BLaER1 treated with 17β-estradiol and CSF1 and Interleukin-3, amounts not matched to agents 10 nM and 100 nM (cell line): ENCODE measurements at regions not wholly inside any gene's neighbourhood (a gene's known extent, or its start where the extent isn't known, plus 50 kb on each side); places are given as distances from the start of the nearest gene placed in this dataset.

Experiments used
- H3K27ac ChIP-seq, 11 experiments: shearing (Covaris generic); formaldehyde crosslinking; 2 replicates each; pipeline ENCODE4 v1.8.1; 2022
- H3K27me3 ChIP-seq, 11 experiments: shearing (Covaris generic); formaldehyde crosslinking; 2 replicates each; pipeline ENCODE4 v1.8.1; 2022
- H3K36me3 ChIP-seq, 11 experiments: shearing (Covaris generic); formaldehyde crosslinking; 2 replicates each; pipeline ENCODE4 v1.8.1; 2022
- H3K4me1 ChIP-seq, 10 experiments: shearing (Covaris generic); formaldehyde crosslinking; 2 replicates each; pipeline ENCODE4 v1.8.1; 2022
- H3K4me2 ChIP-seq, 11 experiments: shearing (Covaris generic); formaldehyde crosslinking; 2 replicates each; pipeline ENCODE4 v1.8.1; 2022
- H3K4me3 ChIP-seq, 10 experiments: shearing (Covaris generic); formaldehyde crosslinking; 2 replicates each; pipeline ENCODE4 v1.8.1; 2022
- H3K9ac ChIP-seq, 11 experiments: shearing (Covaris generic); formaldehyde crosslinking; 2 replicates each; pipeline ENCODE4 v1.8.1; 2022
- H3K9me3 ChIP-seq, 11 experiments: shearing (Covaris generic); formaldehyde crosslinking; replicated peaks in 1 of 11; 2 replicates each; pipeline ENCODE4 v1.8.1; 2022
- H4K20me1 ChIP-seq, 11 experiments: shearing (Covaris generic); formaldehyde crosslinking; 2 replicates each; pipeline ENCODE4 v1.8.1; 2022
- Cebpa-rat ChIP-seq, 11 experiments: shearing (Covaris generic); IDR thresholded peaks; 2 replicates each; pipeline ENCODE4 v1.8.1; 2022

GRCh38 chr18:39834636-39835035 lies 2120.4 kb upstream of the PIK3C3 start:
- TF ChIP-seq Cebpa-rat (IDR thresholded peaks at IDR 0.05): no peak
- no peaks in the 10 kb centered on the region for H3K36me3 ChIP-seq
- no peaks in the 10 kb centered on the region for H3K27me3 ChIP-seq
- no peak overlapping the region for H3K4me2 ChIP-seq
- no peaks in the 10 kb centered on the region for H4K20me1 ChIP-seq
- H3K4me3 ChIP-seq: no peak overlapping the region
- no peak overlapping the region for H3K27ac ChIP-seq
- no peak overlapping the region for H3K9ac ChIP-seq
- no peaks in the 10 kb centered on the region for H3K4me1 ChIP-seq
- H3K9me3 ChIP-seq: no peaks in the 10 kb centered on the region

- Histone ChIP-seq H3K27ac (no peak overlapping the region), H3K4me1 (no peaks in the 10 kb centered on the region), H3K27me3 (no peaks in the 10 kb centered on the region), H3K36me3 (no peaks in the 10 kb centered on the region), H3K9me3 (no peaks in the 10 kb centered on the region), H3K4me2 (no peak overlapping the region), H3K4me3 (no peak overlapping the region), H4K20me1 (no peaks in the 10 kb centered on the region), H3K9ac (no peak overlapping the region)
- no peak for TF ChIP-seq Cebpa-rat (IDR thresholded peaks at IDR 0.05)
Observed at GRCh38 chr18:39825485-39826150, 2129.4 kb upstream of the PIK3C3 start.

GRCh38 chr18:39806525-39806924 lies 2148.5 kb upstream of the PIK3C3 start:
- Histone ChIP-seq H4K20me1 (no peaks in the 10 kb centered on the region), H3K36me3 (no peaks in the 10 kb centered on the region), H3K27ac (no peak overlapping the region), H3K9me3 (peaks cover 13 to 21% (median 15%) of the 10 kb centered on the region in 11 experiments; a peak in 21 of 22 replicates), H3K4me1 (no peaks in the 10 kb centered on the region), H3K4me3 (no peak overlapping the region), H3K27me3 (no peaks in the 10 kb centered on the region), H3K9ac (no peak overlapping the region), H3K4me2 (no peak overlapping the region)
- no peak for TF ChIP-seq Cebpa-rat (IDR thresholded peaks at IDR 0.05)

- TF ChIP-seq Cebpa-rat (IDR thresholded peaks at IDR 0.05): no peak
Observed at GRCh38 chr18:39805218-39805617, 2149.8 kb upstream of the PIK3C3 start.

GRCh38 chr18:39802648-39803229 lies 2152.3 kb upstream of the PIK3C3 start:
- no peaks in the 10 kb centered on the region for H3K36me3 ChIP-seq
- no peak overlapping the region for H3K4me3 ChIP-seq
- no peak for TF ChIP-seq Cebpa-rat (IDR thresholded peaks at IDR 0.05)
- no peaks in the 10 kb centered on the region for H4K20me1 ChIP-seq
- H3K9me3 ChIP-seq: peaks cover 20 to 38% (median 28%) of the 10 kb centered on the region in 11 experiments
- no peak overlapping the region for H3K9ac ChIP-seq
- no peak overlapping the region for H3K4me2 ChIP-seq
- H3K27me3 ChIP-seq: no peaks in the 10 kb centered on the region
- no peaks in the 10 kb centered on the region for H3K4me1 ChIP-seq
- no peak overlapping the region for H3K27ac ChIP-seq

More at GRCh38 chr18:39805218-39805617, 2149.8 kb upstream of the PIK3C3 start:
- no peaks in the 10 kb centered on the region for H3K4me1 ChIP-seq
- H3K4me2 ChIP-seq: no peak overlapping the region
- H3K9me3 ChIP-seq: peaks cover 20 to 32% (median 22%) of the 10 kb centered on the region in 11 experiments; a peak in 21 of 22 replicates
- H3K4me3 ChIP-seq: no peak overlapping the region
- no peaks in the 10 kb centered on the region for H3K27me3 ChIP-seq
- H4K20me1 ChIP-seq: no peaks in the 10 kb centered on the region
- H3K9ac ChIP-seq: no peak overlapping the region
- H3K27ac ChIP-seq: no peak overlapping the region
- H3K36me3 ChIP-seq: no peaks in the 10 kb centered on the region

GRCh38 chr18:39801848-39802247 lies 2153.2 kb upstream of the PIK3C3 start:
- no peak overlapping the region for H3K4me2 ChIP-seq
- no peaks in the 10 kb centered on the region for H3K27me3 ChIP-seq
- H3K4me3 ChIP-seq: no peak overlapping the region
- H3K36me3 ChIP-seq: no peaks in the 10 kb centered on the region
- H3K4me1 ChIP-seq: no peaks in the 10 kb centered on the region
- TF ChIP-seq Cebpa-rat (IDR thresholded peaks at IDR 0.05): no peak
- H4K20me1 ChIP-seq: no peaks in the 10 kb centered on the region
- no peak overlapping the region for H3K27ac ChIP-seq
- no peak overlapping the region for H3K9ac ChIP-seq
- H3K9me3 ChIP-seq: peaks cover 20 to 38% (median 28%) of the 10 kb centered on the region in 11 experiments

GRCh38 chr18:39801010-39801409 lies 2154.0 kb upstream of the PIK3C3 start:
- H4K20me1 ChIP-seq: no peaks in the 10 kb centered on the region
- no peaks in the 10 kb centered on the region for H3K27me3 ChIP-seq
- H3K4me2 ChIP-seq: no peak overlapping the region
- H3K4me3 ChIP-seq: no peak overlapping the region
- peaks cover 20 to 38% (median 26%) of the 10 kb centered on the region in 11 experiments for H3K9me3 ChIP-seq
- H3K4me1 ChIP-seq: no peaks in the 10 kb centered on the region
- H3K9ac ChIP-seq: no peak overlapping the region
- no peak for TF ChIP-seq Cebpa-rat (IDR thresholded peaks at IDR 0.05)
- no peaks in the 10 kb centered on the region for H3K36me3 ChIP-seq
- no peak overlapping the region for H3K27ac ChIP-seq

- H3K9me3 ChIP-seq: peaks cover 20 to 38% (median 26%) of the 10 kb centered on the region in 11 experiments
- H3K36me3 ChIP-seq: no peaks in the 10 kb centered on the region
- no peaks in the 10 kb centered on the region for H3K27me3 ChIP-seq
- no peak overlapping the region for H3K4me3 ChIP-seq
- no peak for TF ChIP-seq Cebpa-rat (IDR thresholded peaks at IDR 0.05)
- no peak overlapping the region for H3K9ac ChIP-seq
- H3K27ac ChIP-seq: no peak overlapping the region
- no peak overlapping the region for H3K4me2 ChIP-seq
- no peaks in the 10 kb centered on the region for H3K4me1 ChIP-seq
- H4K20me1 ChIP-seq: no peaks in the 10 kb centered on the region
Observed at GRCh38 chr18:39799006-39799405, 2156.0 kb upstream of the PIK3C3 start.

- no peak overlapping the region for H3K4me2 ChIP-seq
- no peak overlapping the region for H3K27ac ChIP-seq
- H3K4me3 ChIP-seq: no peak overlapping the region
- peaks cover 5 to 21% (median 12%) of the 10 kb centered on the region in 11 experiments for H3K9me3 ChIP-seq
- no peak overlapping the region for H3K9ac ChIP-seq
- H4K20me1 ChIP-seq: no peaks in the 10 kb centered on the region
- H3K4me1 ChIP-seq: no peaks in the 10 kb centered on the region
- H3K36me3 ChIP-seq: no peaks in the 10 kb centered on the region
- no peaks in the 10 kb centered on the region for H3K27me3 ChIP-seq
- no peak for TF ChIP-seq Cebpa-rat (IDR thresholded peaks at IDR 0.05)
Observed at GRCh38 chr18:39796393-39796792, 2158.6 kb upstream of the PIK3C3 start.

- peaks cover 0 to 10% (median 5%) of the 10 kb centered on the region in 11 experiments; a peak in 9 of 22 replicates for H3K9me3 ChIP-seq
- H3K4me1 ChIP-seq: no peaks in the 10 kb centered on the region
- H3K4me2 ChIP-seq: no peak overlapping the region
- H4K20me1 ChIP-seq: no peaks in the 10 kb centered on the region
- TF ChIP-seq Cebpa-rat (IDR thresholded peaks at IDR 0.05): no peak
- H3K9ac ChIP-seq: no peak overlapping the region
- no peak overlapping the region for H3K4me3 ChIP-seq
- H3K36me3 ChIP-seq: no peaks in the 10 kb centered on the region
- no peak overlapping the region for H3K27ac ChIP-seq
- no peaks in the 10 kb centered on the region for H3K27me3 ChIP-seq
Observed at GRCh38 chr18:39795350-39795749, 2159.7 kb upstream of the PIK3C3 start.
